Bronchial epithelial cell (primary cell): ENCODE measurements at regions not wholly inside any gene's neighbourhood (a gene's known extent, or its start where the extent isn't known, plus 50 kb on each side); places are given as distances from the start of the nearest gene placed in this dataset.
"Not testable (repeated sequence)": the region's sequence is repeated elsewhere in the genome, so short reads cannot be mapped to it uniquely, and the experiment has no call there.

ENCODE experiments used
- DNase-seq: peaks from one replicate; pipeline ENCODE4 v3.0.0-alpha.2; 2010; ENCODE audit warnings: low read depth
- FAIRE-seq: peaks from 2 replicates; lab custom pipeline; 2011; peaks lifted over from hg19 to GRCh38; lab: Jason Lieb, UNC
- H3K27me3 ChIP-seq: 2 replicates; pipeline ENCODE4 v1.5.1; 2011; ENCODE audit warnings: low read length; ENCODE audit not compliant: control insufficient read depth, insufficient read depth
- H3K36me3 ChIP-seq: 2 replicates; pipeline ENCODE4 v1.5.1; 2011; ENCODE audit warnings: low read length; ENCODE audit not compliant: control insufficient read depth, insufficient read depth
- H3K4me3 ChIP-seq: 2 replicates; pipeline ENCODE4 v1.5.1; 2011; ENCODE audit warnings: mild to moderate bottlenecking, low read depth, low read length, control low read depth
- CTCF ChIP-seq: IDR thresholded peaks from 2 replicates; pipeline ENCODE4 v1.5.1; 2011; ENCODE audit warnings: mild to moderate bottlenecking, moderate library complexity, low read length, control low read depth, inconsistent platforms; ENCODE audit not compliant: insufficient read depth, severe bottlenecking

- Histone ChIP-seq H3K27me3 (no peaks in the 10 kb centered on the region), H3K36me3 (no peaks in the 10 kb centered on the region), H3K4me3 (no peak overlapping the region)
- DNase-seq (no peak), FAIRE-seq (no peak)
- no peak for TF ChIP-seq CTCF
These were observed 453.7 kb downstream of the NAV3 start for GRCh38 chr12:78284417-78284816.

GRCh38 chr12:78290606-78291345, 460.1 kb downstream of the NAV3 start:
- H3K36me3 ChIP-seq: no peaks in the 10 kb centered on the region
- FAIRE-seq (no peak), DNase-seq (peak; percentile 85)
- no peak overlapping the region for H3K4me3 ChIP-seq
- no peaks in the 10 kb centered on the region for H3K27me3 ChIP-seq
- TF ChIP-seq CTCF: no peak

- Histone ChIP-seq H3K27me3 (no peaks in the 10 kb centered on the region), H3K36me3 (no peaks in the 10 kb centered on the region), H3K4me3 (no peak overlapping the region)
- no peak for FAIRE-seq
- peak; percentile 76 for DNase-seq
- TF ChIP-seq CTCF: no peak
These were observed 462.5 kb downstream of the NAV3 start for GRCh38 chr12:78293059-78293686.

GRCh38 chr12:78301282-78301681, 470.6 kb downstream of the NAV3 start:
- FAIRE-seq: not testable (repeated sequence)

GRCh38 chr12:78305808-78306207, 475.1 kb downstream of the NAV3 start:
- no peak overlapping the region for H3K4me3 ChIP-seq
- no peaks in the 10 kb centered on the region for H3K36me3 ChIP-seq
- no peak for TF ChIP-seq CTCF
- no peaks in the 10 kb centered on the region for H3K27me3 ChIP-seq
- FAIRE-seq (no peak), DNase-seq (no peak)

More at GRCh38 chr12:78301282-78301681, 470.6 kb downstream of the NAV3 start:
- not testable (repeated sequence) for H3K36me3 ChIP-seq, DNase-seq, H3K4me3 ChIP-seq, H3K27me3 ChIP-seq

GRCh38 chr12:78306236-78306635, 475.5 kb downstream of the NAV3 start:
- Histone ChIP-seq H3K4me3 (no peak overlapping the region), H3K27me3 (no peaks in the 10 kb centered on the region), H3K36me3 (no peaks in the 10 kb centered on the region)
- DNase-seq (no peak), FAIRE-seq (no peak)
- TF ChIP-seq CTCF: no peak
